Neural cell (in vitro differentiated cells): ENCODE measurements at regions not wholly inside any gene's neighbourhood (a gene's known extent, or its start where the extent isn't known, plus 50 kb on each side); places are given as distances from the start of the nearest gene placed in this dataset.

Experiments
- CTCF ChIP-seq: fragments of 450-650 bp; IDR thresholded peaks from 2 replicates; pipeline ENCODE4 v1.5.1; 2014; ENCODE audit warnings: antibody characterized with exemption, mild to moderate bottlenecking, moderate library complexity; ENCODE audit not compliant: poor library complexity, severe bottlenecking
- EP300 ChIP-seq: fragments of 450-650 bp; conservative IDR thresholded peaks from 2 replicates; pipeline ENCODE4 v1.6.1; 2014; ENCODE audit warnings: antibody characterized with exemption, mild to moderate bottlenecking, moderate library complexity; ENCODE audit not compliant: poor library complexity, severe bottlenecking
- EZH2 ChIP-seq: fragments of 200-600, 300-800 bp; shearing (Covaris generic), sonication (generic); IDR thresholded peaks from 2 replicates; pipeline ENCODE4 v1.6.1; 2014; ENCODE audit warnings: antibody characterized with exemption, low read length, borderline replicate concordance, mild to moderate bottlenecking; ENCODE audit not compliant: insufficient read depth, poor library complexity, severe bottlenecking
- POLR2AphosphoS5 ChIP-seq: IDR thresholded peaks from 2 replicates; pipeline ENCODE4 v1.6.1; 2012
- TAF1 ChIP-seq: IDR thresholded peaks from 2 replicates; pipeline ENCODE4 v1.6.1; 2012; ENCODE audit warnings: low read depth
- TF ChIP-seq, protein P1 (sequence below): IDR thresholded peaks from 2 replicates; pipeline ENCODE4 v1.6.1; 2012; ENCODE audit warnings: borderline replicate concordance

DNA sequence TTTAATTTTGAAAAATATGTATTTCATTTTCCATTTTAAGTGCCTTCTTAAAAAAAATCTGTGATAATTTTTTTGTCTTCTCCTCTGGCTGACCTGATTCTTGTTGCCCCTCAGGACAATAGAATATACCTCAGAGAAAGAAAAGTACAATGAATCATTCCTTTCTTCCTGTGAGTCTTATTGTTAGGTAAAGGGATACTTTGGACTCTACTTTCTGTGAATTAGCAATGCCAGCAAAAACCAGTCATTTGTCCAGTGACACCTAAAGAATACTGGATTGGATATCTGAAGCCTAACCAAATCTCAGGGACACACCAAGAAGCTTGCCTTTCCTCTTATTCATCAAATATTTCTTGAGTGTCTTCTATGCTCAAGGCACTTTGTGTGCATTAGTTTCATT is 102.1 kb downstream of the AREG start:
- TF ChIP-seq, protein P1, sequence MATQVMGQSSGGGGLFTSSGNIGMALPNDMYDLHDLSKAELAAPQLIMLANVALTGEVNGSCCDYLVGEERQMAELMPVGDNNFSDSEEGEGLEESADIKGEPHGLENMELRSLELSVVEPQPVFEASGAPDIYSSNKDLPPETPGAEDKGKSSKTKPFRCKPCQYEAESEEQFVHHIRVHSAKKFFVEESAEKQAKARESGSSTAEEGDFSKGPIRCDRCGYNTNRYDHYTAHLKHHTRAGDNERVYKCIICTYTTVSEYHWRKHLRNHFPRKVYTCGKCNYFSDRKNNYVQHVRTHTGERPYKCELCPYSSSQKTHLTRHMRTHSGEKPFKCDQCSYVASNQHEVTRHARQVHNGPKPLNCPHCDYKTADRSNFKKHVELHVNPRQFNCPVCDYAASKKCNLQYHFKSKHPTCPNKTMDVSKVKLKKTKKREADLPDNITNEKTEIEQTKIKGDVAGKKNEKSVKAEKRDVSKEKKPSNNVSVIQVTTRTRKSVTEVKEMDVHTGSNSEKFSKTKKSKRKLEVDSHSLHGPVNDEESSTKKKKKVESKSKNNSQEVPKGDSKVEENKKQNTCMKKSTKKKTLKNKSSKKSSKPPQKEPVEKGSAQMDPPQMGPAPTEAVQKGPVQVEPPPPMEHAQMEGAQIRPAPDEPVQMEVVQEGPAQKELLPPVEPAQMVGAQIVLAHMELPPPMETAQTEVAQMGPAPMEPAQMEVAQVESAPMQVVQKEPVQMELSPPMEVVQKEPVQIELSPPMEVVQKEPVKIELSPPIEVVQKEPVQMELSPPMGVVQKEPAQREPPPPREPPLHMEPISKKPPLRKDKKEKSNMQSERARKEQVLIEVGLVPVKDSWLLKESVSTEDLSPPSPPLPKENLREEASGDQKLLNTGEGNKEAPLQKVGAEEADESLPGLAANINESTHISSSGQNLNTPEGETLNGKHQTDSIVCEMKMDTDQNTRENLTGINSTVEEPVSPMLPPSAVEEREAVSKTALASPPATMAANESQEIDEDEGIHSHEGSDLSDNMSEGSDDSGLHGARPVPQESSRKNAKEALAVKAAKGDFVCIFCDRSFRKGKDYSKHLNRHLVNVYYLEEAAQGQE: no peak
- TF ChIP-seq CTCF (no peak), POLR2AphosphoS5 (no peak), TAF1 (no peak), EZH2 (no peak), EP300 (no peak)
